Liver (tissue), 7 donors: ENCODE measurements at regions not wholly inside any gene's neighbourhood (a gene's known extent, or its start where the extent isn't known, plus 50 kb on each side); places are given as distances from the start of the nearest gene placed in this dataset.

ENCODE experiments used
- DNase-seq: peaks from one replicate; pipeline ENCODE4 v3.0.0-alpha.2; 2017; ENCODE audit warnings: low spot score
- H3K27ac ChIP-seq, 2 donors: one replicate each; pipeline ENCODE4 v1.7.0; 2013; ENCODE audit warnings: inconsistent platforms in 2 of 2, low read length in 2 of 2, control low read depth in 1 of 2, low read depth in 1 of 2, mild to moderate bottlenecking in 1 of 2
- H3K27me3 ChIP-seq, 4 donors: one replicate each; pipeline versions ENCODE4 v1.6.1 to v1.7.0; 2013; ENCODE audit warnings: low read length in 3 of 4, inconsistent platforms in 1 of 4, mild to moderate bottlenecking in 1 of 4, moderate library complexity in 1 of 4; ENCODE audit not compliant: control insufficient read depth in 4 of 4, insufficient read depth in 4 of 4
- H3K36me3 ChIP-seq, 4 donors: one replicate each; pipeline versions ENCODE4 v1.6.1 to v1.7.0; 2013; ENCODE audit warnings: low read length in 3 of 4, mild to moderate bottlenecking in 3 of 4, low read depth in 1 of 4, moderate library complexity in 1 of 4; ENCODE audit not compliant: control insufficient read depth in 4 of 4, insufficient read depth in 3 of 4
- H3K4me1 ChIP-seq, 4 donors: one replicate each; pipeline versions ENCODE4 v1.6.1 to v1.7.0; 2013; ENCODE audit warnings: low read length in 3 of 4, mild to moderate bottlenecking in 3 of 4, moderate library complexity in 1 of 4; ENCODE audit not compliant: control insufficient read depth in 4 of 4, insufficient read depth in 4 of 4
- H3K4me3 ChIP-seq, 3 donors: one replicate each; pipeline versions ENCODE4 v1.6.1 to v1.7.0; 2013; ENCODE audit warnings: low read length in 3 of 3, control low read depth in 1 of 3, low read depth in 1 of 3, mild to moderate bottlenecking in 1 of 3
- H3K9ac ChIP-seq, 2 donors: one replicate each; pipeline ENCODE4 v1.7.0; 2013; ENCODE audit warnings: low read length in 2 of 2, mild to moderate bottlenecking in 2 of 2, moderate library complexity in 2 of 2, control low read depth in 1 of 2, low read depth in 1 of 2
- H3K9me3 ChIP-seq, 4 donors: one replicate each; pipeline versions ENCODE4 v1.6.1 to v1.7.0; 2013; ENCODE audit warnings: low read length in 3 of 4; ENCODE audit not compliant: control insufficient read depth in 4 of 4
- EGR1 ChIP-seq, 2 donors: IDR thresholded peaks; 2 replicates each; pipeline ENCODE4 v1.6.1; 2016 to 2018; ENCODE audit warnings: antibody characterized with exemption in 2 of 2, low read depth in 2 of 2
- FOXA2 ChIP-seq: IDR thresholded peaks from 2 replicates; pipeline ENCODE4 v1.6.1; 2016; ENCODE audit warnings: antibody characterized with exemption
- HNF4G ChIP-seq: IDR thresholded peaks from 2 replicates; pipeline ENCODE4 v1.6.1; 2016; ENCODE audit warnings: antibody characterized with exemption
- RAD21 ChIP-seq, 2 donors: IDR thresholded peaks; 2 replicates each; pipeline ENCODE4 v1.6.1; 2016; ENCODE audit warnings: antibody characterized with exemption in 2 of 2, mild to moderate bottlenecking in 2 of 2
- TAF1 ChIP-seq: conservative IDR thresholded peaks from 2 replicates; pipeline ENCODE4 v1.6.1; 2016; ENCODE audit warnings: antibody characterized with exemption, mild to moderate bottlenecking
- WGBS: extraction: QIAGEN DNeasy Blood & Tissue Kit; methylation state at CpG from one replicate; pipeline ENCODE4 v1.1.7; 2013; 5-methylcytosine and 5-hydroxymethylcytosine counted together
- donor health status: healthy.
- donor health status: healthy.
- donor health status: healthy.
- donor health status: healthy.

DNA sequence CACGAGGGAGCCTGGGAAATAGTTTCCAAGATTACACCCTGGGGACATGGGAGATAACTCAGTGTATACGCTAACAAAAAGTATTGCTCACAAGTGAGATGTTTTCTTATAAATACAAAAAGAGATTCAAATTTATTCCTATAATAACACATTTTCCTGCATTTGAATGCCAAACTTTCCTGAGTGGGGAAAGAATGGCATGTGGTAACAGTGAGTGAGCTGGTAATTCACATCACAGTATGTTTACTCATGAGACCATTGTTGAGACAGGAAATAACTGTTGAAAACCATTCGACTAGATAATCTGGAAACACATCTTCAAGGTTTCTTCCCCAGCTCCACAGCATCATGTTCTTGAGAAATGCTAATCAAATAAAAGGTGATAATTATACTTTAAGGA lies 109.1 kb downstream of the TASL start:
- Histone ChIP-seq H3K27ac (no peak overlapping the region), H3K9ac (no peak overlapping the region), H3K9me3 (no peaks in the 10 kb centered on the region), H3K4me1 (no peaks in the 10 kb centered on the region), H3K4me3 (no peak overlapping the region), H3K36me3 (no peaks in the 10 kb centered on the region), H3K27me3 (peaks cover 0 to 2% (median 0%) of the 10 kb centered on the region in 4 donors)
- TF ChIP-seq HNF4G (no peak), TAF1 (no peak), EGR1 (IDR thresholded peaks at IDR 0.05; ENCODE audit: low read depth in 2 of 2) (no peak), FOXA2 (no peak), RAD21 (IDR thresholded peaks at IDR 0.05) (no peak)
- WGBS = 50% methylated on average over 3 of the region's 3 CpGs
- DNase-seq = no peak
